KOPT-K1 (cell line): ENCODE measurements at regions not wholly inside any gene's neighbourhood (a gene's known extent, or its start where the extent isn't known, plus 50 kb on each side); places are given as distances from the start of the nearest gene placed in this dataset.
"Not testable (repeated sequence)": the region's sequence is repeated elsewhere in the genome, so short reads cannot be mapped to it uniquely, and the experiment has no call there.

Experiments used
- H3K27ac ChIP-seq: fragments of 200-600 bp; sonication (generic); 2 replicates; pipeline ENCODE4 v1.5.1; 2016; ENCODE audit warnings: antibody characterized with exemption, mild to moderate bottlenecking, low read depth, low read length; ENCODE audit not compliant: poor library complexity, severe bottlenecking
- H3K36me3 ChIP-seq: fragments of 200-600 bp; sonication (generic); 2 replicates; pipeline ENCODE4 v1.5.1; 2017; ENCODE audit warnings: antibody characterized with exemption, mild to moderate bottlenecking, low read length, moderate library complexity; ENCODE audit not compliant: insufficient read depth
- H3K9me3 ChIP-seq: fragments of 200-600 bp; sonication (generic); 2 replicates; pipeline ENCODE4 v1.5.1; 2017; ENCODE audit warnings: antibody characterized with exemption, low read length, mild to moderate bottlenecking; ENCODE audit not compliant: insufficient read depth, poor library complexity, severe bottlenecking

DNA sequence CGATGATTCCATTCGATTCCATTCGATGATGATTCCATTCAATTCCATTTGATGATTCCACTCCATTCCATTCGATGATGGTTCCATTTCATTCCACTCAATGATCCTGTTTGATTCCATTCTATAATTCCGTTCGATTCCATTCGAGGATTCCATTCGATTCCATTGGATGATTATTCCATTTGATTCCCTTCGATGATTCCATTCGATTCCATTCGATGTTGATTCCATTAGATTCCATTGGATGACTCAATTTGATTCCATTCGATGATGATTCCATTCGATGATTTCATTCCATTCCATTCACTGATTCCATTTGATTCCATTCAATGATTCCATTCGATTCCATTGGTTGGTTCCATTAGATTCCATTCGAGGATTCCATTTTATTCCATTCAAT, 1084.4 kb downstream of the RPIA start:
- peaks cover 73% of the 10 kb centered on the region for H3K9me3 ChIP-seq
- H3K36me3 ChIP-seq = no peaks in the 10 kb centered on the region
- H3K27ac ChIP-seq = no peak overlapping the region

GRCh38 chr2:89780318-89780717, 1088.8 kb downstream of the RPIA start:
- peaks cover 96% of the 10 kb centered on the region for H3K9me3 ChIP-seq
- no peaks in the 10 kb centered on the region for H3K36me3 ChIP-seq
- no peak overlapping the region for H3K27ac ChIP-seq

- Histone ChIP-seq H3K9me3 (peaks cover 89% of the 10 kb centered on the region), H3K27ac (no peak overlapping the region)
Observed at GRCh38 chr2:89781962-89782361, 1090.5 kb downstream of the RPIA start.

DNA sequence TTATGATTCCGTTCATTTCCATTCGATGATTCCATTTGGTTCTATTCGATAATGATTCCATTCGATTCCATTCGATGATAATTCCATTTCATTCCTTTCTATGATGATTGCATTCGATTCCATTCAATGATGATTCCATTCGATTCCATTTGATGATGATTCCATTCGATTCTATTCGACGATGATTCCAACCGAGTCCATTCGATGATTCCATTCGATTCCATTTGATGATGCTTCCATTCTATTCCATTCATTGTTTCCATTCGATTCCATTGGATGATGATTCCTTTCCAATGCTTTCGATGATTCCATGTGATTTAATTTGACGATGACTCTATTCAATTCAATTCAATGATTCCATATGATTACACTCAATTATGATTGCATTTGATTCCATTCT, 1093.5 kb downstream of the RPIA start:
- no peak overlapping the region for H3K27ac ChIP-seq
- peaks cover 81% of the 10 kb centered on the region for H3K9me3 ChIP-seq
- no peaks in the 10 kb centered on the region for H3K36me3 ChIP-seq

More at GRCh38 chr2:89781962-89782361, 1090.5 kb downstream of the RPIA start:
- H3K36me3 ChIP-seq = no peaks in the 10 kb centered on the region

- H3K9me3 ChIP-seq = peaks cover 81% of the 10 kb centered on the region
- H3K27ac ChIP-seq, H3K36me3 ChIP-seq: not testable (repeated sequence)
Observed at GRCh38 chr2:89785528-89785927, 1094.1 kb downstream of the RPIA start.

DNA sequence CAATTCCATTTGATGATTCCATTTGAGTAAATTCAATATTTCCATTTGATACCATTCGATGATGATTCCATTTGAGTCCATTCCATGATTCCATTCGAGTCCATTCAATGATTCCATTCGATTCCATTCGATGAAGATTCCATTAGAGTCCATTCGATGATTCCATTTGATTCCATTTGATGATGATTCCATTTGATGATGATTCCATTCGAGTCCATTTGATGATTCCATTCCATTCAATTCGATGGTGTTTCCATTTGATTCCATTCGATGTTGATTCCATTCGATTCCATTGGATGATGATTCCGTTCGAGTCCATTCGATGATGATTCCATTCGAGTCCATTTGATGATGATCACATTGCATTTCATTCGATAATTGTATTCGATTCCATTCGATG, 1095.2 kb downstream of the RPIA start:
- not testable (repeated sequence) for H3K36me3 ChIP-seq, H3K27ac ChIP-seq
- H3K9me3 ChIP-seq = peaks cover 81% of the 10 kb centered on the region

- H3K27ac ChIP-seq, H3K36me3 ChIP-seq: not testable (repeated sequence)
- H3K9me3 ChIP-seq = peaks cover 99% of the 10 kb centered on the region
Observed at GRCh38 chr2:89795530-89795929, 1104.1 kb downstream of the RPIA start.

- H3K27ac ChIP-seq = no peak overlapping the region
- H3K36me3 ChIP-seq = no peaks in the 10 kb centered on the region
- H3K9me3 ChIP-seq = peaks cover 99% of the 10 kb centered on the region
Observed at GRCh38 chr2:89797320-89798038, 1106.0 kb downstream of the RPIA start.

DNA sequence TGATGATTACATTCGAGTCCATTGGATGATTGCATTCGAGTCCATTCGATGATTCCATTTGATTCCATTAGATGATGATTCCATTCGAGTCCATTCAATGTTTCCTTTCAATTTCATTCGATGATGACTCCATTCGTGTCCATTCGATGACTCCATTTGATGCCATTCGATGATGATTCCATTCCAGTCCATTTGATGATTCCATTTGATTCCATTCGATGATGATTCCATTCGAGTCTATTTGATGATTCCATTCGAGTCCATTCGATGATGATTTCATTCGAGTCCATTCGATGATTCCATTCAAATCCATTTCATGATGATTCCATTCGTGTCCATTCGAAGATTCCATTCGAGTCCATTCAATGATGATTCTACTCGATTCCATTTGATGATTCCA, 1109.7 kb downstream of the RPIA start:
- peaks cover 99% of the 10 kb centered on the region for H3K9me3 ChIP-seq
- H3K27ac ChIP-seq, H3K36me3 ChIP-seq: not testable (repeated sequence)

- H3K9me3 ChIP-seq = peaks cover 88% of the 10 kb centered on the region
- H3K36me3 ChIP-seq, H3K27ac ChIP-seq: not testable (repeated sequence)
Observed at GRCh38 chr2:89806363-89806762, 1114.9 kb downstream of the RPIA start.

DNA sequence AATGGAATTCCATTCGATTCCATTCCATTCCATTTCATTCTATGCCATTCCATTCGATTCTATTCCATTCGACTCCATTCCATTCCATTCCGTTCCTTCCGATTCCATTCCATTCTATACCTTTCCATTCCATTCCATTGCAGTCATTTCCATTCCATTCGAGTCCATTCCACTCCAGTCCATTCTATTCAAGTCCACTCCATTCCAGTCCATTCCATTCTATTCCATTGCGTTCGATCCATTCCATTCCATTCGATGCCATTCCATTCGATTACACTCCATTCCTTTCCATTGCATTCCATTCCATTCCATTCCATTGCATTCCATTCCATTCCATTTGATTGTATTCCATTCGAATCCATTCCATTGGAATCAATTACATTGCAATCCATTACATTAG, 1119.8 kb downstream of the RPIA start:
- Histone ChIP-seq H3K27ac (no peak overlapping the region), H3K36me3 (no peaks in the 10 kb centered on the region), H3K9me3 (peaks cover 64% of the 10 kb centered on the region)

DNA sequence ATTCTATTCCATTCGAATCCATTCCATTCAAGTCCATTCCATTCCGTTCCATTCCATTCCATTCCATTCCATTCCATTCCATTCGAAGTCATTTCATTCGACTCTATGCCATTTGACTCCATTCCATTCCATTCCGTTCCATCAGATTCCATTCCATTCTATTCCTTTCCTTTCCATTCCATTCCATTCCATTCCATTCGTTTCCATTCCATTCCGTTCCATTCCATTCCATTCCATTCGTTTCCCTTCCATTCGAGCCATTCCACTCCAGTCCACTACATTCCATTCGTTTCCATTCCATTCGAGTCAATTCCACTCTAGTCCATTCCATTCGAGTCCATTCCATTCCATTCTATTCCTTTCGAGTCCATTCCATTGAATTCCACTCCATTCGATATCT, 1120.4 kb downstream of the RPIA start:
- peaks cover 58% of the 10 kb centered on the region for H3K9me3 ChIP-seq
- H3K36me3 ChIP-seq, H3K27ac ChIP-seq: not testable (repeated sequence)

GRCh38 chr2:89814359-89814758, 1122.9 kb downstream of the RPIA start:
- peaks cover 45% of the 10 kb centered on the region for H3K9me3 ChIP-seq
- H3K27ac ChIP-seq, H3K36me3 ChIP-seq: not testable (repeated sequence)

GRCh38 chr2:89818873-89819272, 1127.4 kb downstream of the RPIA start:
- Histone ChIP-seq H3K27ac (no peak overlapping the region), H3K9me3 (peaks cover under 1% of the 10 kb centered on the region), H3K36me3 (no peaks in the 10 kb centered on the region)

DNA sequence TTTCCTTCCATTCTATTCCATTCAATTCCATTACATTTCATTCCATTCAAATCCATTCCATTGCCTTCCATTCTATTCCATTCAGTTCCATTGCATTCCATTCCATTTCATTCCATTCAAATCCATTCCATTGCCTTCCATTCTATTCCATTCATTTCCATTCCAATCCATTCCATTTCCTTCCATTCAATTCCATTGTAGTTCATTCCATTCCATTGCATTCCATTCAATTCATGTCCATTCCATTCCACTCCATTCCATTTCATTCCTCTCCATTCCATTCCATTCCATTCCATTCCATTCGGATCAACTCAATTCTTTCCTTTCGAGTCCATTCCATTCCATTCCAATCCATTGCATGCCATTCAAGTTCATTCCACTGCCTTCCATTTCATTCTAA, 1128.3 kb downstream of the RPIA start:
- H3K9me3 ChIP-seq = no peaks in the 10 kb centered on the region
- H3K27ac ChIP-seq = no peak overlapping the region
- H3K36me3 ChIP-seq = no peaks in the 10 kb centered on the region

- Histone ChIP-seq H3K27ac (no peak overlapping the region), H3K9me3 (no peaks in the 10 kb centered on the region), H3K36me3 (no peaks in the 10 kb centered on the region)
Observed at GRCh38 chr2:89820248-89820647, 1128.8 kb downstream of the RPIA start.
